ENCODE measurements at regions not wholly inside any gene's neighbourhood (a gene's known extent, or its start where the extent isn't known, plus 50 kb on each side); places are given as distances from the start of the nearest gene placed in this dataset.

DNA sequence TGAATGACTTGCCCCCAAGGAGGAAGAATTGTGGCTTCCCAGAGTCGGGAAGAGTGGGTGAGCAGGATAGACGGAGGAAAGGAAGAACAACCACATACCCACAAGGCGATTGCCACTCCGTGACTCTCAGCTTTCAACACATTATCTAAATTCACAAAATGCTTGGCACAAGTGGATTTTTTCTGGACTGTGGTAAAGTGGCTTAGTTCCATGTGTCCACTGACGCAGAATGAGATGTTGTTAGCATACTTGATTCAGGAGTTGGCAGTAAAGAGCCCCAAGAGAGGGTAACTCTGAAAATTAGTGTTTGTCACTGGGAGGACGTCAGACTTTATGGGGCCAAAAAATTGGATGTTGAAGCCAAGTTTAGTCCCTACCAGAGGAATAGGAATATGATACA is 198.8 kb upstream of the CTNNB1 start:
- DNase-seq: no peak

DNA sequence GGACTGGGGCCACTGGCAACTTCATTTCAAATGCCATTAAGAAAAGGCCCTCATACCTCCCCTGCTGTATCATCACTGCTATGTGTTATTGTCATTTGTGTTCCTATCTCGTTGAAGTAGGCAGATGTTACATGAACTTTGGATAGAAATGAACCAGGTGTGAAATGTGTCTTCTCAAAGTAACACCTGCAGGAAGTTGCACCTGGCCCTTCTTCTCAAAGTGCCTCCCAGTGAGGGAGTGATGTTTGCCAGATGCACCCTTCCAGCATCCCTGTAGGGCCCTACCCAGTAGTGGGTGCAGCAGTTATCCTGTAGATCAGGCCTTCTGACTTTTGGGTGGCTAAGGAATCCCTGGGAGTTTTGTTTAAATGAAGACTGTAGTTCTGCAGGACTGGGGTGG is 197.7 kb upstream of the CTNNB1 start:
- DNase-seq: peak in 2 of 3 experiments; percentile 31 to 53

DNA sequence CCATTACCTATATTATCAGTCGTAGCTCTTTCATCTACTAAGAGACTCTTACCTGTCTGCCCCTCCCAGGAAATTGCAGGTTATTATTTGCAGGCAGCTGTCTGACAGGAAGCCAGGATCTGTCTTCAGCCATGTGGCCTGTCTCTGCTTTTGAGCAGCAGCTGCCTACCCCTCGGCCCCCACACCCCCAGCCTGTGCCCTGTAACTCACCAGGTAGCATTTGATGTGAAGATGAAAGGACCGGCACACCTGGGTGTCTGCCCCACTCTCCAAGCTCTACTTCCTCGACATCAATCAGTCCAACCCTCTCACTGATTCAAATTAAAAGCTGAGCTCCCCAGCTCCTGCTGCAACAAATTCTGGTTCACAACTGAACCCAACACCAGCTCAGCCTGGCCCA is 197.2 kb upstream of the CTNNB1 start:
- peak; percentile 6 to 79 (median 52) for DNase-seq

DNA sequence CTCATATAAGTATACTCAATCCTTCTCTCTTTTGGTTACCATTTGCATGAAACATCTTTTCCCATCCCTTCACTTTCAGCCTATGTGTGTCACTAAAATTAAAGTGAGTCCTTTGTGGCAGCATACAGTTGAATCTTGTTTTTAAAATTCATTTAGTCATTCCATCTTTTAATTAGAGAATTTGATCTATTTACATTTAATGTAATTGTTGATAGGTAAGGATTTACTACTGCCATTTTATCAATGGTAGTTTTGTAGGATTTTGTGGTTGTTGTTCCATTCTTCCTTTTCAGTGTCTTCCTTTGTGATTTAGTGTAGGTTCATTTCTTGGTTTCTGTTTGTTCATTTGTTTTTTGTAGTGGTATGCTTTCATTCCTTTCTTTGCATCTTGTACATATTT is 191.9 kb upstream of the CTNNB1 start:
- DNase-seq: no peak

DNA sequence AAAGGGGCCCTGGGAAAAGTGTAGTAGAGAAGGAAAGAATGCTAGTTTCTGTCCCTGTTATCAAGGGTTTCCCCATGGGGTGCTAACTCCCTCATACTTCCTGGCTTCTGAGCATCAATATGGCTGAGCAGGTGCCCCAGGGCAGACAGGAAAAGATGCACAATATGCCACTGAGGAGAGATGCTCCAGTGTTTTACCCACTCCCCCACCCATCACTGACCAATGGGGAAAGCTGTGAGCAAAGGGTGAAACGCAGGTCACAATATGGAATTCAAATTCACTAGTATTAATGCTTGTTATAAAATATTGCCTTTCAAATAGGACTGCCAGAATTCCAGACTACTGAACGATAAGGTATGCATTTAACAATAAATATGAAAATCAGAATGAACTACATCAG is 187.5 kb upstream of the CTNNB1 start:
- DNase-seq: no peak

DNA sequence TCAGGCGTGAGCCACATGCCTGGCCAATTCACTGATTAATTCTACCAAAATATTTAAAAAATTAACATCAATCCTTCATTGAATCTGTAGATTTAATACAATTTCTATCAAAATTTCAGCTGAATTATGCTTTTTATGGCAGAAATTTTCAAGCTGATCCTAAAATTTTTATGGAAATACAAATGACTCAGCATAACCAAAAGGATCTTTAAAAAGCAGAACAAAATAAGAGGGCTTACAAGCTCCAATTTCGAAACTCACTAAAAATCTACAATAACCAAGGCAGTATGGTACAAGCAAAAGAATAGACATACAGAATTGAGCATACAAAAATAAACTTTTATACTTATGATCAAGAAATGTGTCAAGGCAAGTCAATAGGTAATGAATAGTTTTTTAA is 180.4 kb upstream of the CTNNB1 start:
- no peak for DNase-seq

DNA sequence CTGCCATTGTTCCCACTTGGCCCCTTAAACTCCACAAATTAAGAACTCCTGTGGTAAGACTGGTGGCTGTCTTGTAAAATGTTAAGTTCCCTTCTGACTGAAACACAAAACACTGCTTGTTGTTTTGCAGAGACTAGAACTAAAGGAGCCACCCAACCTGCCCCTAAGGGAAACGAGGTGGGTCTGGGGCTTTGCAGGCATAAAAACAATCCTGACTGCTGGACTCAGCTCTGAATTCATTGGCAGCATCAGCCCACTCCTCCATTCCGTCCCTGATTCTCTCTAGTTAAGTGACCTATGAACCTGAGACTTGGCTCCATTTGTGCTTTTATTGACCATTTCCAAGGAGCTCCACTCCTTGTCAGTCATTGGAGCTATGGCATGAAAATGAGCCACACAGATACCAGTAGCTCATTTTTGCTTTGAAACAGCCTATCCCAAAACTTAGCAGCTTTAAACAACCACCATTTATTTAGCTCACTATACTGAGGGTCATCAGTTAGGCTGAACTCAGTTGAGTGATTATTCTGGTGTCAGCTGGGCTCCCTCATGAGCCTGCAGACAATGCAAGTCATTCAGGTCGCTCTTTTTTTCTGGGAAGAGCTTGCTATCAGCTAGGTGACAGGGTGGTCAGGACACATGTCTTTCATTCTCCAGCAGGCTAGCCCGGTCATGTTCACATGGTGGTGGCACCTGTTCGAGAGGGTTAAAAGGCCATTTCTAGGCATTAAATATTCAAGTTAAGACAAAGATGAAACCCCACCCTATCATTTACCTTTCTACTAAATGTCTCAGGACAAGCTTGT is 175.1 kb upstream of the CTNNB1 start:
- no peak for DNase-seq

DNA sequence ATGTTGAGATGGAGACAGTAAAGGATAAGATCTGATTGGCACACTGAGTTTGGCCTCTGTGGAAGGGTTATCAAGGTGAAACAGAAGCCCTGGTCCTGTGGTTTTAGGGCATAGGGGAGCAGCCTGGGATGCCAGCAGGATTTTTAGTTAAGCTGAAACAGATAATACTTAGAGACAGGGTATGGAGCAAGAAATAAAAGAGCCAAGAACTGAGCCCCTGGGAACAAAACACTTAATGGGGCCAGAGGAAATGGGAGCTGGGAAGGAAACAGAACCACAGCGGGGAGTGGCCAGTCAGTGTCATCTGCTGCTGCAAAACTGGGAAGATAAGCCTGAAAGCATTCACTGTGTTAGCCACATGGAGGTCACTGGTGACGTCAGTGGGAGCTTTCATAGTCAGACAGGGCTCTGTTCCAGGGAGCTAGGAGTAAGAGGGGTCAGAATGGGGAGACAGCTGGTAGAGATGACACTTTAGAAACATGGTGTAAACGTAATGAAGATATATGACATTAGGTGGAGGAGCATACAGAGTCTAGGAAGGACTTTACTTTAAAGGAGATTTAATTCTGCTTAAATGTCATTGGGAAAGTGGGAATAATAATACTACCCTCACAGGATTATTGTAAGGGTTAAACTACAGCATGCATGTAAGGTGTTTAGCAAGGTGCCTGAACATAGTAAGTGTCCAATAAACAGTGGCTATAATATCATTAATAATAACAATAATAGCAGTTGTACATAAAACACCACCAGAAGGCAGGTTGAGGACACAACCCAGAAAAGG is 172.7 kb upstream of the CTNNB1 start:
- DNase-seq: no peak

DNA sequence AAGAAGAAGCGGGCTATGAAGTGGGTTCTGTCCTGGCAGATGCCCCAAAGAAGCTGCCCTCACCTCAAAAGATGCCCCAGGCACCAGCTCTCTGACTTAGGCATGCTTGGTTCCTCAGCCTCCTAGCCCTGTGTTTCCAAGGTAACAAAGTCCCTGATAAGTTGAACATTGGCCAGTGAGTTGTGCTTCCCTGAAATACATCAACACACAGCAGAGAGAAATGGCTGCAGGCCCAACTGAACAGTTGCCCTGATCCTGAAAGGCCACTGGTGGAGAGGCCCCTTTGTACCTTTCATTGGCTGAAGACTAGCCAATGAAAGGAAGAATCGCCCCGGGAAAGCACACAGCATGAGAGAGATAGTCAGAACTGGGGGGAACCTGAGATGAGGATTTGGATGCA is 169.9 kb upstream of the CTNNB1 start:
- no peak for DNase-seq

DNA sequence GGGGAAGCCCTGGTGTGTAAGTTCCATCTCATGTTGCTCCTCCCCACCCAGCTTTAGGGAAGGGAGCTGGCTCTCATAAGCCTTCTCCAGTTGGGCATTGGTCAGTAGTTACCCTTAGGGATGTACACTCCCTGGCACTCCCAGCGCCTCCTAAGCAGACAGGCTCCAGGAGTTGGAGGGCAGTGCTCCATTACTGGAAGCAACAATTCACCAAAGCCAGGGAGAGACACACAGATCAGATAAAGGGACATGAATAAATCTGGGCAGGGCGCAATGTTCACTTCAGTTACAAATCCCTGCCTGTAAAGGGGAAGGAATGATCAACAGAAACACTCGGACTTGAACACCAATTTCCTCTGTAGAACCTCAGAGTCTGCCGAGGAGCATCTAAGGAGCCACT is 169.1 kb upstream of the CTNNB1 start:
- DNase-seq: no peak

DNA sequence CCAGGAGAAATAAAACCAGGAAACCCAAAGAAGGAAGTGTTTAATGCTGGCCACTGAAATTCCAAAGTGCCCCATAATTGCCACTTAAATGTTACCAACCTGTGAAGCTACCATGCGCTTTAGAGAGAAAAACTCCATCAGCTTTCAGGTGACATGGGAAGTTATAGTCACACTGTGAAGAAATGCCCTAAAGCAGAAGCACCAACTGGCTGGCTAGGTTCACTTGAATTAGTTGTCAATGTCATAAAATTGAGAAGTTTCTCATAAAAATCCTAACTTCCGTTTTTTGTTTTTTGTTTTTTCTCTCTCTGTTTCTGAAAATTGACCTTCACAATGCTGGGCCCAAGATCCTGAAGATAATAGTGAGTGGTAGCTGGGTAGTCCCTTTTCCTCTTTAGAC is 167.9 kb upstream of the CTNNB1 start:
- DNase-seq: peak in 1 of 3 experiments; percentile 1

DNA sequence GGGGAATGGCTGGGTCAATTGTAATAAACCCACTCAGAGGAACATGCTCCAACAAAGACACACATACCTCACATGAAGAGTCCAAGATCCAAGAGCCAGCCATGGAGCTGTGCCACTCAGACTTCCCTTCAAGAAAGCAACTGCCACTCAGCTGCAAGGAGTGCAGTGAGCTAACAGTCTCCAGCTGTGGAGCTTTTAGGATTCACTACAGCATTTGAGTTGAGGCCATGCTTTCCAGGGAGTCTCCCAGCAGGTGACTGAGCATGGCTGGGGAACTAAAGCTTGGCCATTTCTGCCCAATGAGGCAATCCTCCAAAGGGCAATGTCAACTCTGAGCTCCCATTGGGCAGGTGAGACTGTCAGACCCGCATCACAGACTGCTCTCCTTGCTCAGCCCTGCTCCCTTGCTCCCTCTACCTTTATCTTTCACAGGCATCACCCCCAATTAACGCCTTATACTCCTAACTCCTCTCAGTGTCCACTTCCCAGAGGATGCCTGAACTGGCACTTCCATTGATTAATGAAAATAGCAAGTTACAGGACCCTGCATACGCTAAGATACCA is 165.3 kb upstream of the CTNNB1 start:
- no peak for DNase-seq

DNA sequence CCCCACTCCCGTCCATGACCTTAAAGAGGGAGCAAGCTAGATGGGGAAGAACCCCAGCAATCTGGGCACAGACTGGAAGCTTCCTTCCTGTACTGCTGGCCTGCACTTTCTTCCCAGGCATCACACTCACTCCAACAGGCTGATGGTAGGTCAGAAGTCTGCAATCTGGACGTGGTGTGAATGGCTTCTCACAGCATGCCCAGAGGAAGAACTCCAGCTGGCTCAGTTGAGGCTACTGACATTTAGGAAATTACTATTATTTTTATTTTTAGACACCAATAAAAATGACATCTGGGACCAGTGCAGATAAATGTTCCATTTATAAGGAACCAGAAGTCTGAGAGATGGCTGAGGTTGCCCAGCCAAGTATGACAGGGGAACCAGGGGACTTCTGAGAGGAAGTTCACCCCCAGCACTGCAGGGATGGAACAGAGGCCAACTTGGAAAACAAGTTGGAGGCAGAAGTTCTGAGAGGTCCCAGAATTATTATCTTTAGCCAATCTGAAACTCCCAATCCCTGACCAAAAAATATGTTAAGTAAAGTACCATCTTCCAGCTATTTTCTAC is 163.8 kb upstream of the CTNNB1 start:
- DNase-seq: no peak

DNA sequence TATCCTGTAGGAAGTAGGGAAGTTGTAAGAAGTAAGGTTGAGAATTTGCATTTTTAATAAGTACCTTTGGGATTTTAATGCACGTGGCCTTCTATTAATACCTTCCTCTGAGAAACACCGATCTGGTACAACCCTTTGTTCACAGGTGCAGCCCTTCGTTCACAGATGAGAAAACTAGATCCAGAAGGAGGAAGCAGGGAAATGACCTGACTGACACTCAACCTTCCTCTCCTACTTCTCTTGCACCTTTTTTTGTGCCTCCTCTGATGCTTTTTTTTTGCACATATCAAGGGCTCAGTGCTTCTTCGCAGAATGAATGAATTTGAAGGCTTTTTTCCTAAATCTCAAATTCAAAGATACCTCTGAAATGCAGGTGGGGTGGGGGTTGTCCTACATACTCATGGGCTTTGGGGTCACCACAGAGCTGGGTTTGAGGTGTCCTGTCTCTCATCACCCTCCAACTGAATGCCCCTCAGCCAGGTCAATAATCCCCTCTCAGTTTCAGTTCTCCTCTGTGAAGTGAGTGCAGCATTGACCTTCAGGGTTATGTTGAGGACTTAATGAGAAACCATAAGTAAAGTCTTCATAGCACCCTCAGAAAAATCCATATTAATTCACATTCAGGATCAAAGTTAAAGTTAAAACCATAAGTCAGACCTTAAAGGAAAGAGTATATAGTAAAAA is 161.5 kb upstream of the CTNNB1 start:
- no peak for DNase-seq

DNA sequence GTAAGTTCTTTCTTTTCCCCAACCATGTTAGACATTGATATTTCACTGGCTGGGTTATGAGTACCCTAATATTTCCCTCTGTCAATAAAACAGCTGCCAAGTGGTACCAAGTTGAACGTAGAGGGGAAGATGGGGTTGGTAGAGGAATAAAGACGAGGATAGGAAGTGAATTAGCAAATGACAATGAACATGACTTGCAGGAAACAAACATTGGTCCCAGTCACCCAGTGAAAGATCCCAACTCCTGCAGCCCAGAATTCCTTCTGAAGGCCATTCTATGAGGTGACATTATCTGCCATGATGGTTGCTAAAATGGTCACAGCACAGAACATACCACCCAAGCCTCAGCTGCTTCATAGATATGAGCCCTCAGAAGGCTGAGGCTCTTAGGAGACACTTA is 159.0 kb upstream of the CTNNB1 start:
- DNase-seq: no peak

DNA sequence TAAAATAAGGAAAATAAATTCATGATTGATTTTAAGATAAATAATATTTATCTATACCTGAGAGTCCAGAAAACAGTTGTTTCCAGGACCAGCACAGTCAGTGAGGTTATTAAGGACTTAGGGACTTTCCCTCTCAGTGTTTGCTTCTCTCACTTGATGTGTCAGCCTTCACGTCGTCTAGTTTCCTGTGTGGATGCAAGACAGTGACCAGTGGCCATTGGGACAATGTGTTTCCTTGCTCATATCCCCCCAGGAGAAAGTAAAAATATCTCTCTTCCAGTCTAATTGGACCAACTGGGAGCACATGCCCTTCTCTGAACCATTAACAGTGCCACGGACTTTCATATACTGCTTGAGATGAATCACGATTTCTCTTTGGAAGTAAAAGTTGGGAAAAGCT is 157.8 kb upstream of the CTNNB1 start:
- no peak for DNase-seq

DNA sequence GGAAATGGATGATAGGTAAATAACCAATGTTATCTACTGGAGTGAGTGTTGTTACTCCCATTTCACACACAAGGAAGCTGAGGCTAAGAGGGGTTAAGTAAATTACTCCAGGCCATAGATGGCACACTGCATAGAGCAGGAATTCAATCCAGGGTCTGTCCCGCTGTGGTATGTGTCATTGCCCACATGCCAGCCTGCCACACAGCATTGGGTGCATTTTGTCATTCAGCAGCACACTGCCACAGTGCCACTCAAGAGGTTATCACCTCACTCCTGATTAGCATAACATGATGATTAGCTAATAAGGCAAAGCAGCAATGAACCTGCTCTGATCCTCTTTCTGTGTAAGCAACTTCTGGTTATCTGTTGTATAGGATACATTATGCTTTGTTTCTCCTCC is 157.4 kb upstream of the CTNNB1 start:
- no peak for DNase-seq

DNA sequence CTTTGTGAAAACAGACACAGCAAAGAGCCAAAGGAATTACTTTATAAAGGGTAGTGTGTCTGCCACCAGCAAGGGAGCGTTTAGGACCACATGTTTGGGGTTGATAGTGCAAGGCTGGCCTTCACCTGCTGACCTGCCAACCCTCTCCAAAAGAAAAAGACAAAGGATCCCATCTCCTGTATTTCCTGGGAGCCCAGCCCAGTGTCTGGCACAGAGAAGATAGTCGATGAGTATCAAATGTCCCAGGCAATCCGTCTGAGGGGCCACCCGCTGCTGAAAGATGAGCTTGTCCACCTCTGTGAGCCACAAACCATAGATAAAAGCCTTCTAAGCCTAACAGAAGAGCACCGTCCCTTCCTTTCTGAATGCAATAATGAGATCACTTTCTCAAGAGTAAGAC is 154.8 kb upstream of the CTNNB1 start:
- DNase-seq: no peak

DNA sequence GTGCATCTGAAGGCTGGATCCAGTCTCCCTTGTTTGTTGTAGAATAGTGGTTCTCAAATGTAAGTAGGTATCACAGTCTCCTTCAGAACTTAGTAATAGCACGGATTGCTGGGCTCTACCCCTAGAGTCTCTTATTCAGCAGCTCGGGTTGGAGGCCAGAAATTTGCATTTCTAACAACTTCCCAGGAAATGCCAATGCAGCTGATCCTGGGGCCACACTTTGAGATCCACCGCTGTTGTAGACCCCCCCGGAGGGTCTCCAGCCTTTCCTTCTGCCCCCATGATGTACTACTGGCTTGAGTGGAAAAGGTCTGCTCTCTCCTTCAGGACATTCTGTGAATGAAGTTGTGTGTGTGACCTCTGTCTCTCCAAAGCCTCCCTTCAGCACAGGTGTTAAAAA is 153.8 kb upstream of the CTNNB1 start:
- DNase-seq: no peak

DNA sequence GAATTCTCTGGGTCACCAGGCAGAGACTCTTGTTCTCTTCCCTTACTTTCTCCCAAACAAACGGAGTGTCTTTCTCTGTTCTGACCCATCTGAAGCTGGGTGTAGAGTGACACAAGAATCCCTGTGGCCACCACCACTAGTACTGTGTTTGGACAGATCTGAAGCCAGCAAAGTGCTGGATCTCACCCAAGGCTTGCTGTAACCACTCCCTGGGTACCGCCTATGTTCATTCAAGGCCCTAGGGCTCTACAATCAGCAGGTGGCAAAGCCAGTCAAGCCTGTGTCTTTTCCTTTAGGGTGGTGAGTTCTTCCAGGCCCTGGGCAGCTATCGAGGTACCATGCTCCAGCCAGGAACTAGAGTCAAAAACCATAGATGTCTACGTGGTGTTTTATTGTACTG is 149.2 kb upstream of the CTNNB1 start:
- no peak for DNase-seq

DNA sequence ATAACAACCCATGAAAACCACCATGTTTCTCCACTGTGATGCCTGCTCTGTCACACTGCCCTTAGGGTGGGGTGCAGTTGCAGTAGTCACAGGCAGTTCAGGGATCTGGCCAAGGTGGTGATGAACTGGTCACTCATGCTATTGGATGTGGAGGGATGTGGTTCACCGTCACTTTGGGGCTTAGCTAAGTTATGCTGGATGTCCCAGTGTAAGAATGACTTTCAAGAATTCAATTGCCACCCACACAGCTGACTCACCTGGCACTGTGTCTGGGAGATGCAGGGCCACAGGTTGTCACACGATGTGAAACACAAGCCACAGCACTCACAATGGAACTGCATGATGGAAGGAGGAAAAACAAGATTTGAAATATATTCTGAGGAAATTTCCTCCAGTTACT is 146.1 kb upstream of the CTNNB1 start:
- no peak for DNase-seq

DNA sequence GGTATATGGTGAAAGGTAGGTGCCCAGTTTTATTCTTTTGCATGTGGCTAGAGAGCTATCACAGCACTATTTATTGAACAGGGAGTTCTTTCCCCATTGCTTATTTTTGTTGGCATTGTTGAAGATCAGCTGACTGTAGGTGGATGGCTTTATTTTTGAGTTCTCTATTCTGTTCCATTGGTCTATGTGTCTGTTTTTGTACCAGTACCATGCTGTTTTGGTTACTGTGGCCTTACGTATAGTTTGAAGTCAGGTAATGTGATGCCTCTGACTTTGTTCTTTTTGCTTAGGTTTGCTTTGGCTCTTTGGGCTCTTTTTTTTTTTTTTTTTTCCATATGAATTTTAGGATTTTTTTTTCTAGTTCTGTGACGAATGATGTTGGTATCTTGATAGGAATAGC is 139.2 kb upstream of the CTNNB1 start:
- no peak for DNase-seq

DNA sequence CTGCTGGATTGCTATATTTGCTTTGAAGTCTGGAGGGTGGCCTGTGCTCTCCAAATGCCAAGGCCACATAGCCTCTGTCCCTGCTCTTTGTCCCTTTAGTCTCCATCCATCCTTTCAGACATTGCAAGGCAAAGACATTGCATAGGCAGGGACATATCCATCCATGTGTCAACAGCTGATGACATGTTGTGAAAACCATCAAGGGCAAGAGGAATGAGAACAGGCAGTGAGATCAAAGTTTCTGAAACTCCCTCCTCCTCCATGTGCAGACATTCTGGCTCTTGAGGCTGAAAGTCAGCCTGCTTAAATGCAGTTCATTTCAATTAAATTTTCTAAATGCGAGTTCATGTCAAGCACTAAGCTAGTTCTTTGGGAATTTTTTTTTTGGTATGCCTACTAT is 135.2 kb upstream of the CTNNB1 start:
- no peak for DNase-seq
